Heart left ventricle (tissue), 16 donors: ENCODE measurements at regions not wholly inside any gene's neighbourhood (a gene's known extent, or its start where the extent isn't known, plus 50 kb on each side); places are given as distances from the start of the nearest gene placed in this dataset.

ENCODE experiments used
- ATAC-seq, 4 donors: fragments of 200-7000 bp; cut with Tn5 transposase; one replicate each; pipeline ENCODE4 v1.9.1; 2020 to 2022; ENCODE audit warnings: moderate library complexity in 4 of 4, mild to moderate bottlenecking in 3 of 4, moderate number of reproducible peaks in 1 of 4
- DNase-seq, 5 donors: peaks; one replicate each; pipeline ENCODE4 v3.0.0-alpha.2; 2020
- H3K27ac ChIP-seq, 12 donors: fragments of 200-600 bp; sonication (generic) in 4 of 12; one replicate each; pipeline versions ENCODE4 v1.5.0 to v1.8.0; 2016 to 2022; ENCODE audit warnings: mild to moderate bottlenecking in 2 of 12
- H3K27me3 ChIP-seq, 9 donors: fragments of 200-600 bp; sonication (generic) in 2 of 9; one replicate each; pipeline versions ENCODE4 v1.5.1 to v1.8.0; 2016 to 2022; ENCODE audit warnings: mild to moderate bottlenecking in 3 of 9
- H3K36me3 ChIP-seq, 9 donors: fragments of 200-600 bp; sonication (generic) in 2 of 9; one replicate each; pipeline versions ENCODE4 v1.5.0 to v1.8.0; 2018 to 2022; ENCODE audit warnings: mild to moderate bottlenecking in 2 of 9
- H3K4me1 ChIP-seq, 12 donors: fragments of 200-600 bp; sonication (generic) in 4 of 12; one replicate each; pipeline versions ENCODE4 v1.5.0 to v1.8.0; 2016 to 2022; ENCODE audit warnings: mild to moderate bottlenecking in 3 of 12
- H3K4me3 ChIP-seq, 12 donors: fragments of 200-600 bp; sonication (generic) in 4 of 12; one replicate each; pipeline versions ENCODE4 v1.5.0 to v1.8.0; 2017 to 2022; ENCODE audit warnings: mild to moderate bottlenecking in 9 of 12, moderate library complexity in 4 of 12
- H3K9me3 ChIP-seq, 12 donors: fragments of 200-600 bp; sonication (generic) in 4 of 12; one replicate each; pipeline versions ENCODE4 v1.5.0 to v1.8.0; 2016 to 2022; ENCODE audit warnings: mild to moderate bottlenecking in 1 of 12
- CTCF ChIP-seq, 12 donors: fragments of 200-600 bp; sonication (generic) in 4 of 12; IDR thresholded peaks; one replicate each; pipeline versions ENCODE4 v1.5.0 to v1.8.0; 2018 to 2022; ENCODE audit warnings: antibody characterized with exemption in 12 of 12, mild to moderate bottlenecking in 5 of 12
- POLR2A ChIP-seq, 2 donors: fragments of 450-650 bp; IDR thresholded peaks; one replicate each; pipeline ENCODE4 v1.6.1; 2017; ENCODE audit warnings: antibody characterized with exemption in 2 of 2, mild to moderate bottlenecking in 2 of 2, moderate library complexity in 2 of 2
- WGBS, 4 donors: extraction: QIAGEN DNeasy Blood & Tissue Kit in 2 of 4; methylation state at CpG; one replicate each; pipeline versions ENCODE4 v1.1.5 to v1.1.7; 2013 to 2018; 5-methylcytosine and 5-hydroxymethylcytosine counted together
- intact Hi-C, 10 donors: fragments of 100-400 bp; cut with DNase I; formaldehyde crosslinking; loops; one replicate each; pipeline versions ENCODE4 v1.11.1 to v1.14.2; 2022
- donor health status: ischemic (EF 13 %, LVEDD 7.1; RV severe dilation, severe dysfunction).
- donor health status: healthy with polysubstance abuse.
- donor health status: DM: no; HTN: yes; CAD: no.
- donor health status: DM: no; HTN: no; CAD: no.
- donor health status: ischemic (EF 25% LVEDD 6.9; RV normal size, moderate dysfunction).
- donor health status: ischemic (EF 25% LVEDD 5.7; RV mildly dilated, moderate dysfunction).
- donor health status: healthy.
- donor health status: DM: yes; HTN: yes; CAD: no.
- donor health status: ischemic (EF 35%, LVEDD 5.7; RV mildly dilated, moderate dysfunction).
- donor health status: nonischemic (EF 11% LVEDD 7.7; RV severe dilation, severe dysfunction).
- donor health status: DM: yes; HTN: yes; CAD: no.
- donor health status: PGD.
- donor health status: ischemic (EF 29% LVEDD 5.4; RV normal size, mild dysfunction).
- donor health status: nonischemic (EF 23%, LVEDD 6.1; RV moderate dilation, normal function).

- Histone ChIP-seq H3K4me3 (no peak overlapping the region), H3K27ac (no peak overlapping the region), H3K27me3 (no peaks in the 10 kb centered on the region), H3K36me3 (no peaks in the 10 kb centered on the region), H3K9me3 (peaks cover 0 to 8% (median 0%) of the 10 kb centered on the region in 12 donors), H3K4me1 (peaks cover 0 to 12% (median 0%) of the 10 kb centered on the region in 12 donors)
- TF ChIP-seq POLR2A (IDR thresholded peaks at IDR 0.05) (no peak), CTCF (IDR thresholded peaks at IDR 0.05) (no peak)
- intact Hi-C loops = no loop called here
- no peak for ATAC-seq
- WGBS, 4 donors = 91 to 95% (median 93%) methylated on average over 1 of the region's 1 CpG
- DNase-seq = no peak
Measured at GRCh38 chr9:108296056-108296455, 559.7 kb downstream of the ACTL7B start.

- H3K9me3 ChIP-seq = no peaks in the 10 kb centered on the region
- no peak for DNase-seq
- H3K27me3 ChIP-seq = no peaks in the 10 kb centered on the region
- TF ChIP-seq POLR2A (IDR thresholded peaks at IDR 0.05) = no peak
- TF ChIP-seq CTCF (IDR thresholded peaks at IDR 0.05) = no peak
- H3K27ac ChIP-seq = no peak overlapping the region
- H3K4me3 ChIP-seq = no peak overlapping the region
- no peaks in the 10 kb centered on the region for H3K4me1 ChIP-seq
- no peaks in the 10 kb centered on the region for H3K36me3 ChIP-seq
- intact Hi-C loops = no loop called here
- WGBS, 4 donors = 93 to 96% (median 95%) methylated on average over 2 of the region's 2 CpGs
- no peak for ATAC-seq
Measured at GRCh38 chr9:108291586-108291932, 564.2 kb downstream of the ACTL7B start.

- WGBS, 4 donors = 68 to 79% (median 76%) methylated on average over 6 of the region's 6 CpGs
- no peak for DNase-seq
- H3K9me3 ChIP-seq = no peaks in the 10 kb centered on the region
- TF ChIP-seq CTCF (IDR thresholded peaks at IDR 0.05) = no peak
- no peak for TF ChIP-seq POLR2A (IDR thresholded peaks at IDR 0.05)
- no peak overlapping the region for H3K27ac ChIP-seq
- peak in 2 of 4 donors; percentile 51 to 59 for ATAC-seq
- no peaks in the 10 kb centered on the region for H3K4me1 ChIP-seq
- no peaks in the 10 kb centered on the region for H3K36me3 ChIP-seq
- H3K4me3 ChIP-seq = no peak overlapping the region
- intact Hi-C loops = no loop called here
- no peaks in the 10 kb centered on the region for H3K27me3 ChIP-seq
Measured at GRCh38 chr9:108290839-108291585, 564.8 kb downstream of the ACTL7B start.

- WGBS, 4 donors = 80 to 88% (median 84%) methylated on average over 7 of the region's 7 CpGs
- DNase-seq = no peak
- no peak overlapping the region for H3K27ac ChIP-seq
- intact Hi-C loops = loop anchor here in 2 of 10 donors (10.0 kb wide), 3 partner anchors 58 to 478 kb away; no protein-coding TSS in a partner anchor
- no peaks in the 10 kb centered on the region for H3K27me3 ChIP-seq
- TF ChIP-seq POLR2A (IDR thresholded peaks at IDR 0.05) (no peak), CTCF (IDR thresholded peaks at IDR 0.05) (no peak)
- H3K4me3 ChIP-seq = no peak overlapping the region
- H3K4me1 ChIP-seq = no peaks in the 10 kb centered on the region
- H3K36me3 ChIP-seq = no peaks in the 10 kb centered on the region
- H3K9me3 ChIP-seq = no peaks in the 10 kb centered on the region
- no peak for ATAC-seq
Measured at GRCh38 chr9:108286638-108287206, 569.1 kb downstream of the ACTL7B start.
